Activated naive CD8-positive, alpha-beta T cell treated with anti-CD3 and anti-CD28 coated beads, Interleukin-2, amount 10 ng/mL, durations not matched to agents 7 days and 5 days (primary cell): ENCODE measurements at regions not wholly inside any gene's neighbourhood (a gene's known extent, or its start where the extent isn't known, plus 50 kb on each side); places are given as distances from the start of the nearest gene placed in this dataset.

ENCODE experiments used
- ATAC-seq: fragments of 150-1000 bp; cut with Tn5 transposase; one replicate; pipeline ENCODE4 v1.10.0; 2021; ENCODE audit warnings: low read depth, moderate library complexity
- POLR2A ChIA-PET: fragments of 350-600 bp; sonication (Branson Sonifier 250); formaldehyde crosslinking; loops from one replicate; lab custom pipeline; 2021; ENCODE audit warnings: antibody characterized with exemption; lab: Charles Lee
- DNase-seq: peaks from one replicate; pipeline ENCODE4 v3.0.0; 2021
- H3K27ac Mint-ChIP-seq: one replicate; pipeline ENCODE4 v1.8.0; 2022; ENCODE audit warnings: mild to moderate bottlenecking, mixed read lengths
- H3K27me3 Mint-ChIP-seq: one replicate; pipeline ENCODE4 v1.8.0; 2022; ENCODE audit warnings: mild to moderate bottlenecking, moderate library complexity, mixed read lengths
- H3K36me3 Mint-ChIP-seq: one replicate; pipeline ENCODE4 v1.8.0; 2021; ENCODE audit warnings: mild to moderate bottlenecking, mixed read lengths
- H3K4me1 Mint-ChIP-seq: one replicate; pipeline ENCODE4 v1.8.0; 2021; ENCODE audit warnings: mixed read lengths
- H3K4me3 Mint-ChIP-seq: one replicate; pipeline ENCODE4 v1.8.0; 2022; ENCODE audit warnings: mild to moderate bottlenecking, moderate library complexity, mixed read lengths
- H3K9me3 Mint-ChIP-seq: one replicate; pipeline ENCODE4 v1.8.0; 2021; ENCODE audit warnings: mixed read lengths

DNA sequence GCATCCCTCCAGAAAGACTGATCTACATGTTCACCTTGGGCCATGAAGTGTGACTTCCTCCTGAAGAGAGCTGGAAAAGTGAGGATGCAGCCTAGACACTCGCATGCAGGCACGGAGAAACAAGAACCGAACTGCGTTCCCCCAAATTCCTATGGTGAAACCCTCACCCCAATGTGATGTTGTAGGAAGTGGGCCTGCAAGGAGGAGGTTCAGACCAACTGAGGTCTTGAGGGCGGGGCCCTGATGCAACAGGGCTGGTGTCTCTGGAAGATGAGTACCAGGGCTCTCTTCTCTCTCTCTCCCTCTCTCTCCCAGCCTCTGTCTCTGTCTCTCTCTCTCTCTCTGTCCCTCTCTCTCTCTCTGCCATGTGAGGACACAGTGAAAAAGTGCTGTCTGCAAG, 501.1 kb downstream of the BRD1 start:
- H3K4me3 Mint-ChIP-seq: no peak overlapping the region
- H3K4me1 Mint-ChIP-seq: no peaks in the 10 kb centered on the region
- POLR2A ChIA-PET: no interaction called here
- H3K27ac Mint-ChIP-seq: no peak overlapping the region
- H3K9me3 Mint-ChIP-seq: no peaks in the 10 kb centered on the region
- no peak for ATAC-seq
- H3K36me3 Mint-ChIP-seq: no peaks in the 10 kb centered on the region
- no peak for DNase-seq
- no peaks in the 10 kb centered on the region for H3K27me3 Mint-ChIP-seq

GRCh38 chr22:49325531-49326395, 501.9 kb downstream of the BRD1 start:
- Mint-ChIP-seq H3K4me3 (no peak overlapping the region), H3K4me1 (no peaks in the 10 kb centered on the region), H3K36me3 (no peaks in the 10 kb centered on the region), H3K27ac (no peak overlapping the region), H3K9me3 (no peaks in the 10 kb centered on the region), H3K27me3 (no peaks in the 10 kb centered on the region)
- DNase-seq: no peak
- POLR2A ChIA-PET: no interaction called here
- ATAC-seq: no peak

DNA sequence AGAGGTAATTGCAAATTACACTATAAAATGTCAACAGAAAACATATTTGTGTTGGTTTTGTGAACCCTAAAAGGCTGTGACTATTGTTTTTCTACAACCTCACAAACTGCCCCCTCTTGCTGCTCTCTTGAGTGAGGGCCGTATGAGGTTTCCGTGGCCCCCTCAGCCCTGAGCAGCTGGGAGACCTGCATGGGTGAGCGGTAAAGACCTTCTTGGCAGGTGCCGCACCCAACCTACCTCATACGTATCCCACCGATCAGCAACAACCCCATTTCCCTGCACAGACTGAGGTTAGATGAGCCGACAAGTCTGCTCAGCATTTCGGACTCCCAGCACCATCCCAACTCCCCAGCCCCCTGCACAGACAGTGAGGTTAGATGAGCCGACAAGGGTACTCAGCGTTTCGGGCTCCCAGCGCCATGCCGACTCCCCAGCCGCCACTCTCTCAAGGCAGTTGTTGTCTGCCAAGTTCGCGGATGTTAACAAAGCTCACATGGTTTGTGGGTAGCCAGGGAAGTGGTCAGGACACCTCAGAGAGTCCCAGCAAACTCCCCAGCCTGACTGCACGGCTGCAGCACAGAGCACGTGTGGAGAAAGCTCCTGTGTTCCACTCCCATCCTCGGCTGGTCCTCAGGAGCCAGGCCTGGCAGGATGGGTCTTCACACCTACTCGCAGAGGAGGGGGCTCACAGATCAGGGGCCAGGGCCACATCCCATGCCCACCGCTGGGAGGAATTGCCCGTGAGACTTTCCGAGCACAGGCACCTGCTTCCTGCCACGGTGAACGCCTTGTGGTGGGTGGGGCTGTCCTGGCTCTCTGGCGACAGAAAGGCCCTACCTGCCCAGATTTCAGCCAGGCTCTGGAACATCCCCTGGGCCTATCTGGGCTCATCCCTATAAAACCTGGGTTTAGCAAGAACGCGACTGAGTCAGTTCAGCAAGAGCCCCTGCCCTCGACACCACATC, 502.9 kb downstream of the BRD1 start:
- H3K4me3 Mint-ChIP-seq: no peak overlapping the region
- no peak for DNase-seq
- H3K27ac Mint-ChIP-seq: no peak overlapping the region
- no peak for ATAC-seq
- no peaks in the 10 kb centered on the region for H3K4me1 Mint-ChIP-seq
- no peaks in the 10 kb centered on the region for H3K27me3 Mint-ChIP-seq
- POLR2A ChIA-PET: no interaction called here
- no peaks in the 10 kb centered on the region for H3K36me3 Mint-ChIP-seq
- H3K9me3 Mint-ChIP-seq: no peaks in the 10 kb centered on the region

GRCh38 chr22:49323751-49324415, 503.8 kb downstream of the BRD1 start:
- H3K36me3 Mint-ChIP-seq: no peaks in the 10 kb centered on the region
- no peaks in the 10 kb centered on the region for H3K27me3 Mint-ChIP-seq
- no peaks in the 10 kb centered on the region for H3K4me1 Mint-ChIP-seq
- H3K9me3 Mint-ChIP-seq: no peaks in the 10 kb centered on the region
- H3K4me3 Mint-ChIP-seq: no peak overlapping the region
- POLR2A ChIA-PET: no interaction called here
- H3K27ac Mint-ChIP-seq: no peak overlapping the region
- DNase-seq (no peak), ATAC-seq (no peak)

DNA sequence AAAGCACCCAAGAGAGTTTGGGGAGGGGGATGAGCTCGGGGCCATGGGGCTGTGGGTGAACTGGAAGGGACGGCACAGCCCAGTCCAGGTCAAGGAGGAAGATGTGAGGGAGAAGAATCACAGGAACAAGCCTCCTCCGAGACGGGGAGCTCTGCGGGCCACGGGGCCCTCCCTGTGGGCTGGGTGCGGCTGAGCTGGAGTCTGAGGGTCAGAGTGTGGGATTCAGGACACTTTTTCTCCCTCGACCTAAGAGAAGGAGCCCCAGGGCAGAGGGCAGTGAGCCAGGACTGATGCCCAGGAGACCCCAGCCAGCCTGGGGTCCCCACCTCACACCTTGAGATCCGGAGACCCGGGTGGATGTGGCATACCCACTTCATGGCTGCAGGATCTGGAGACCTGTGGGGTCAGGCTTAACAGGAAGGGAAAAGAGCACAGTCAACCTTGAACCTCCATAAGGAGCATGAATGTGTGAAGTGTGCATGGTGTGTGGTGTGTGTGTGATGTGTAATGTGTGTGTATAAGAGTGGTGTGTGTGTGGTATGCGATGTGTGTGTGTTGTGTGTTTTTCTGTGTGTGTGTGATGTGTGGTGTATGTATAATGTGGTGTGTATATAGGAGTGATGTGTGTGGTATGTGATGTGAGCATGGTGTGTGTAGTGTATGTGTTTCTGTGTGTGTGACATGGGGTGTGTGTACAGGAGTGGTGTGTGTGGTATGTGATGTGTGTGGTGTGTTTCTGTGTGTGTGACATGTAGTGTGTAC, 504.6 kb downstream of the BRD1 start:
- ATAC-seq (no peak), DNase-seq (no peak)
- Mint-ChIP-seq H3K4me3 (no peak overlapping the region), H3K36me3 (no peaks in the 10 kb centered on the region), H3K4me1 (no peaks in the 10 kb centered on the region), H3K27ac (peak overlapping the region; percentile 3), H3K27me3 (peaks cover 4% of the 10 kb centered on the region), H3K9me3 (no peaks in the 10 kb centered on the region)
- POLR2A ChIA-PET: no interaction called here

DNA sequence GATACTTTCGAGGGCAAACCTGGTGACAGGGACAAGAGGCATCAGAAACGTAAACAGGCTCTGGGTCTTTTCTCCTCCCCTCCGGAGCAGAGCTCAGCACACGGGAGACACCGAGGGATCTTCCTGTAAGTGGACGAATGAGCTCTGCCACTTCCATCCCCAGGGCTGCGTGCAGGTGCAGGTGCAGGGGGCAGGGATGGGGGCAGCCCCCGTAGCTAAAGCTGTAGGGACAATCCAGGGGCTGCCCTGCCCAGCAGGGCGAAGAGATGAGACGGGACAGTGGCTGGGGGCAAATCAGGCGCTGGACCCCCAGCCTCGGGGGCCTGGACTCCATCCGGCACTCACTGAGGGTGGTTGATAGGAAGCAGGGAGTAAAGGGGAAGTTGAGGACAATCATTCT, 505.4 kb downstream of the BRD1 start:
- ATAC-seq: no peak
- H3K36me3 Mint-ChIP-seq: no peaks in the 10 kb centered on the region
- no peak for DNase-seq

DNA sequence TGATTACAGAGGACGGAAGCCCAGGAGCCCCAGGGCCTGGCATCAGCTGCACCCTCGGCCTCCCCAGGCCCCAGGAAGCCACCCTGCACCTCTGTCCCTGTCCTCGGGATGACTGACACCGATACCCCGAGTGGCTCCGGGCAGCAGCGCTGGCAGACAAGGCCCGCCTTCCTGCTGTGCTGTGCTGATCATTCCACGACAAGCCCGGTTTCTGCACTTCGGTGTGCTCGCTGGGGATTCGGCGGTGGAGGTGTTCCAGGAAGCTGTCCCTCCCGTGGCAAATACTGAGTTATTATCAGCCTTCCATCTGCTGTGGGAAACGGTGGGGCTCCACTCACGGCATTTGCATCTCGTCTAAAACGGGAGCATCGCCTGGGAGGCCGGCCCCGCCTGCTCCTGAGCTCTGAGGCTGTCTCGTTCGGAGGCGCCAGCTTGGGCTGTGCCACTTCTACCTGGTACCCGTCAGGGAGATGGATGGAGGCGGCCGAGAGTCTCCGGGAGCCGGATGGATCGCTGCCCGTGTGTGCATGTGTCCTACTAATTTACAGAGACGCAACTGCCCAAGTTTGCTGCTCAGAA, 506.1 kb downstream of the BRD1 start:
- Mint-ChIP-seq H3K4me1 (no peaks in the 10 kb centered on the region), H3K4me3 (no peak overlapping the region), H3K9me3 (no peaks in the 10 kb centered on the region), H3K36me3 (no peaks in the 10 kb centered on the region), H3K27me3 (peaks cover 15% of the 10 kb centered on the region), H3K27ac (no peak overlapping the region)
- DNase-seq: no peak
- ATAC-seq: no peak
- POLR2A ChIA-PET: no interaction called here

More for the DNA sequence above, 505.4 kb downstream of the BRD1 start:
- H3K27ac Mint-ChIP-seq: no peak overlapping the region
- no peaks in the 10 kb centered on the region for H3K4me1 Mint-ChIP-seq
- H3K27me3 Mint-ChIP-seq: peaks cover 9% of the 10 kb centered on the region
- H3K4me3 Mint-ChIP-seq: no peak overlapping the region
- POLR2A ChIA-PET: no interaction called here
- no peaks in the 10 kb centered on the region for H3K9me3 Mint-ChIP-seq

DNA sequence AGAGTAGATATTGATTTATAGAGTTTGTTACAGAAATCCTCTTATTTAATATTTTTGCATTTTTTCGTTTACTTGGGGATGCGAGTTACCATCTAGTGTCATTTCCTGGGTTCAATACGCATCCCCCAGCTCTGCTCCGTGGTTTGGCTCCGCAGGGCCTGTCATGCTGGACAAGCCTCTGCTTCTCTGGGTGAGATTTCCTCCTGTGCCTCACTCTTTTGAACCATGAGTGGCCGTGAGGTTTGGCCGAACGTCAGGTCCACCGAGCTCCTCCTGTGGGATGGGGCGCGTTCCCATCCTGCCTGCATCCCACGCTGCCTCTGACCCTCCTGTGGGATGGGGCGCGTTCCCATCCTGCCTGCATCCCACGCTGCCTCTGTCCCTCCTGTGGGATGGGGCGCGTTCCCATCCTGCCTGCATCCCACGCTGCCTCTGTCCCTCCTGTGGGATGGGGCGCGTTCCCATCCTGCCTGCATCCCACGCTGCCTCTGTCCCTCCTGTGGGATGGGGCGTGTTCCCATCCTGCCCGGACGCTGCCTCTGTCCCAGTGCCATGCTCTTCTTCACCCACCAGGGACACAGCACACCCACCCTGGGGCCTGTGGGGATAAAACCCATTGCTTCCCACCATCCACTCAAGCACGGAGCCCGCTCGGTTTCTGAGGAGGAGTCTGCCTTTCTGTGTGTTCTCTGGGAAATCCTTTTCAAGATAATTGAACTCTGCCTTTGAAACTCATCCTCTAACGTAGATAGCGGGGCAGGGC, 506.8 kb downstream of the BRD1 start:
- ATAC-seq: no peak
- POLR2A ChIA-PET: no interaction called here

DNA sequence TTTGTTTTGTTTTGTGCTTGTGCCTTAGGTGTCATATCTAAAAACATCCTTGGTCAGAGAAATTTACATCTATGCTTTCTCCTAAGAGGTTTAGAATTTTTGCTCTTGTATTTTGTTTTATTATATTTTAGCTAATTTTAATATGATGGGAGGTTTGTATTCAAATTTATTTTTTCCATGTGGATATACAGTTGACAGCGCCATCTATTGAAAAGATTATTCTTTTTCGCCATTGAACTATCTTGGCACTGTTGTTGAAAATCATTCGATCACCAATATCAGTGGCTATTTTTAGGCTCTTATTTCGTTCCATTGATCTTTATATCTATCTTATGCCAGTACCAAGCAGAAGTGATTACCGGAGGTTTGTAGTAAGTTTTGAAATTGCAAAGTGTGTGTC, 510.3 kb downstream of the BRD1 start:
- Mint-ChIP-seq H3K36me3 (no peaks in the 10 kb centered on the region), H3K4me3 (no peak overlapping the region), H3K4me1 (no peaks in the 10 kb centered on the region), H3K27me3 (peaks cover 43% of the 10 kb centered on the region), H3K9me3 (no peaks in the 10 kb centered on the region), H3K27ac (no peak overlapping the region)
- ATAC-seq (no peak), DNase-seq (no peak)
- POLR2A ChIA-PET: no interaction called here

More for the DNA sequence above, 506.8 kb downstream of the BRD1 start:
- Mint-ChIP-seq H3K4me3 (no peak overlapping the region), H3K4me1 (no peaks in the 10 kb centered on the region), H3K27me3 (peaks cover 21% of the 10 kb centered on the region), H3K9me3 (no peaks in the 10 kb centered on the region), H3K27ac (no peak overlapping the region), H3K36me3 (no peaks in the 10 kb centered on the region)
- no peak for DNase-seq

- ATAC-seq: no peak
- H3K27ac Mint-ChIP-seq: no peak overlapping the region
- H3K36me3 Mint-ChIP-seq: no peaks in the 10 kb centered on the region
- DNase-seq: no peak
- H3K27me3 Mint-ChIP-seq: peaks cover 44% of the 10 kb centered on the region
- H3K4me1 Mint-ChIP-seq: no peaks in the 10 kb centered on the region
- POLR2A ChIA-PET: no interaction called here
- no peak overlapping the region for H3K4me3 Mint-ChIP-seq
- H3K9me3 Mint-ChIP-seq: no peaks in the 10 kb centered on the region
These were observed 515.1 kb downstream of the BRD1 start for GRCh38 chr22:49312601-49313000.

DNA sequence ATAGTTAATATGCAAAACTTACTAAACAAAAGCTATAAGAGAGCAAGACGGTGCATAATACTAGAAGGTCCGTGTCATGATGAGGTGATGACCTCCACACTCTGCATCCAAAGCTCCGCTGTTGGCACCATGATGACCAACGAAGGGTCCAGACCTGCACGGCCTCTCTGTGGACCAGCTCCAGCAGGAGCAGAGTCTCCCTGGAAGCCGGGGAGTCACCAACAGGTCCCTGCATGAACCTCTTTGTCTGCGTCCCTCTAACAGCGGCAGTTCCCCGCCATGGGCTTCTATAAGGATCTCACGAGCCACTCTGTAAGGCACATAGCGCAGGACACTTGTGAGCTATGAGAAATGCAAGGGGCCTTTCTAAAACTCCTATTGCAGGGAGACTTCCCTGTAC, 517.3 kb downstream of the BRD1 start:
- no peaks in the 10 kb centered on the region for H3K9me3 Mint-ChIP-seq
- no peaks in the 10 kb centered on the region for H3K36me3 Mint-ChIP-seq
- H3K27ac Mint-ChIP-seq: no peak overlapping the region
- H3K4me1 Mint-ChIP-seq: no peaks in the 10 kb centered on the region
- POLR2A ChIA-PET: no interaction called here
- H3K27me3 Mint-ChIP-seq: peaks cover 22% of the 10 kb centered on the region
- no peak overlapping the region for H3K4me3 Mint-ChIP-seq
- DNase-seq (peak; percentile 7), ATAC-seq (no peak)

GRCh38 chr22:49308300-49308699, 519.4 kb downstream of the BRD1 start:
- POLR2A ChIA-PET: no interaction called here
- Mint-ChIP-seq H3K4me1 (no peaks in the 10 kb centered on the region), H3K9me3 (no peaks in the 10 kb centered on the region), H3K36me3 (no peaks in the 10 kb centered on the region), H3K27me3 (peaks cover 10% of the 10 kb centered on the region), H3K4me3 (no peak overlapping the region), H3K27ac (no peak overlapping the region)
- DNase-seq (peak; percentile 2), ATAC-seq (no peak)
